Endometrium (tissue), 2 donors: ENCODE measurements at regions not wholly inside any gene's neighbourhood (a gene's known extent, or its start where the extent isn't known, plus 50 kb on each side); places are given as distances from the start of the nearest gene placed in this dataset.

Experiments
- FAIRE-seq: peaks from 2 replicates; lab custom pipeline; 2012; peaks lifted over from hg19 to GRCh38; lab: Jason Lieb, UNC
- donor health status: control.
- donor health status: control.

GRCh38 chr4:171759274-171759673, 53.9 kb upstream of the GALNTL6 start:
- no peak for FAIRE-seq

DNA sequence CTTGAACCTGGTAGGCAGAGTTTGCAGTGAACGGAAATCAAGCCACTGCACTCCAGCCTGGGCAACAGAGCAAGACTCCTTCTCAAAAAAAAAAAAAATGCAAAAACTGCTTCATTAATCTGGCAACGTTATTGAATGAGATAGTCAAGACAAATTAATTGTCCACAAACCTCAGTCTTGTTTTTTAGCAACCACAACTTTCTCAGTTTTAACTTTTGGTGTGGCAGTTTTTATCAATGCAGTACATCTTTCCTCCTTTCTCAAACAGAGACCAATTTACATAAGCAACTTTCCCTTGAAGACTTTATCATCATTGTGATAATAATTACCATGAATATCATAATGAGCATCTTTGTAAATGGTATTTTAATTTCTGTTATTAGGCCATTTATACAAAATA, 61.7 kb upstream of the GALNTL6 start:
- FAIRE-seq: no peak

DNA sequence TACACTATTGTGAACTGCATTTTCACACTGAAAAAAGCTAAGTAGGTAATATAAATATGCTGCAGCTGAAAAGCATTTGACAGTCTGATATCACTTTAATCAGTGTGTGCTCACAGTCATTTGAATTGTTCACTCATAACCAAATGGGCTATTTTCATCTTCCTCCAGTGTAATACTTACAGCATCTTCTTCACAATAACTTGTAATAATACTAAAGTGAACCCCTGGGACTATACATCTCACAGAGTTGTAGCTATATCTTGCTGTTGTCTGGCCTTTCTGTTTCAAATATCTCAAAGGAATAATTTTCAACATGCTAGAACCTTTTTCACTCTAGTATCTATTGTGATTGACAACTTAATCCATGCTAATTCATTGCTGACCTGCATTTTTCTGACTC, 66.8 kb upstream of the GALNTL6 start:
- FAIRE-seq: no peak

- no peak for FAIRE-seq
These were observed 70.8 kb upstream of the GALNTL6 start for GRCh38 chr4:171742436-171742835.

DNA sequence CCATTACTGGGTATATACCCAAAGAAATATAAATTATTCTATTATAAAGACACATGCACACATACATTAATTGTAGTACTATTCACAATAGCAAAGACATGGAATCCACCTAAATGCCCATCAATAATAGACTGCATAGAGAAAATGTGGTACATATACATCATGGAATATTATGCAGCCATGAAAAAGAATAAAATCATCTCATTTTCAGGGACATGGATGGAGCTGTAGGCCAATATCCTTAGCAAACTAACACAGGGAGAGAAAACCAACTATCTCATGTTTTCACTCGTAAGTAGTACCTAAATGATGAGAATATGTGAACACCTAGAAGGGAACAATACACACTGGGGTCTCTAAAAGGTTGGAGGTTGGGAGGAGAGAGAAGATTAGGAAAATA, 86.0 kb upstream of the GALNTL6 start:
- no peak for FAIRE-seq

DNA sequence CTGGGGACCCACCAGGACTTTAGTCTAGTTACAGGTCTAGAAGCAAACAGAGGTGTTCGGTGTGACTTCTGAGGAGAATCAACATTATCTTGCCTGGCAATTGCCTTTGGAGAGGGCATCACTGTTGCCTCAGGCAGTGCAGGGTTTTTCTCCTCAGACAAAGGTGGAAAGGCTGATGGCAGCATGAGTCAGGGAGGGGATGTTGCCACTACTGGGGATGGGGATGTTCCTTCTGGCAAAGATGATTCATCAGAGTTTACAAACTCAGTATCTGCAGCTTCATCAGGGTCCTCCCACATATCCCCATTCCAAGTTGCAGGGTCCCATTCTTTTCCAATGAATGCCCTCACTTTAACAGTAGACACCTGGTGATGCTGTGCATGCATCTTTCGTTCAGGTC, 91.3 kb upstream of the GALNTL6 start:
- FAIRE-seq: no peak

DNA sequence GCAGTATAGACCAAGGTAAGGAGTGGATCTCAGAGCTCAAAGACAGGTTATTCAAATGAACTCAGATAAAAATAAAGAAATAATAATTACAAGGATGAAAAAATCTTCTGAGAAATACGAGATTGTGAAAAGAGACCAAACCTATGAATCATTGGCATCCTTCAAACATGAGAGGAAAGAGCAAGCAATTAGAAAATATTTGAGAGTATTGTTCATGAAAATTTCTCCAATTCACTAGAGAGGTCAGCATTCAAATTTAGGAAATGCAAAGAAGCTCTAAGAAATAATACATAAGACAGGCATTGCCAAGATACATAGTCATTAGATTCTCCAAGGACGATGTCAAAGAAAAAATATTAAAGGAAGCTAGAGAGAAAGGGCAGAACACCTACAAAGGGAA, 93.5 kb upstream of the GALNTL6 start:
- FAIRE-seq: no peak

DNA sequence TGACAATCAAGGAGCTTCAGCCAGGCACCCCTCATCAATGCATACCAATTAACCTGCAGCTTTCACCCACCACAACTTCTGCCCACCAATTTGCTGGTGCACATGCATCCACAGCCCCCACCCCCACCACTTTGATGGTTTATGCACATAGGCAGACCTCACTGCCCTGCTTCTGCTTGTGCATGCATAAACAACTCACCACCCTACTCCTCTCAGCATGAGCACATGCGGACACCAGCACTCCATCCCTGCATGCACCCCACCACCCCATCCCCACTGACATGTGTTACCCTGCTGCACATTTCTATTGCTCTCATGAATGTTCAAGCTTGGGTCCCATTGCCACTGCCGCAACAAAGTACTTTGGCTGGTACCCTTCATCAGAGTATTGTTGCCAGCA, 94.5 kb upstream of the GALNTL6 start:
- FAIRE-seq: no peak

- FAIRE-seq: no peak
These were observed 95.1 kb upstream of the GALNTL6 start for GRCh38 chr4:171718069-171718468.

DNA sequence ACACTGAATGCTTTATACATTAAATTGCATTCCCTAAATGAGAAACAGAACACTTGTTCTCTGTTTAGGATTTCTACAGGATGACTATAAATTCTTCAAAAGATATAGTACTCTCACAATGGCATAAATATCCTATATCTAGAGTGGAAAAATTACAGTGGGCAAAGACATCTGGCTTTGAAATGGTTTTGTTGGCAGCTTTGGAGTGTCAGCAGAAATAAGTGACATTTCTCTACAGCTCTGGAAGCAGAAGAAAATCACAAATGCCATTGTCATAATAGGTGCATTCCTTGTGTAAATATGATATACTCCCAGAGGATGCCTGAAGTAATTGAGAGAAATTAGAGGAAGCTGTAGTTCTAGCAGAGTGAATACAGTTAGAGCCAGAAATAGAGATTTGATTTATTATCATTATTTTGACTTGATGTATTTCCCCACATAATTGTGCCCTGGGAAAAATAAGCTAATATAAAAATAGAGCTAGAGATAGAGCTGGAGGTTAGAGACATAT, 95.9 kb upstream of the GALNTL6 start:
- no peak for FAIRE-seq

DNA sequence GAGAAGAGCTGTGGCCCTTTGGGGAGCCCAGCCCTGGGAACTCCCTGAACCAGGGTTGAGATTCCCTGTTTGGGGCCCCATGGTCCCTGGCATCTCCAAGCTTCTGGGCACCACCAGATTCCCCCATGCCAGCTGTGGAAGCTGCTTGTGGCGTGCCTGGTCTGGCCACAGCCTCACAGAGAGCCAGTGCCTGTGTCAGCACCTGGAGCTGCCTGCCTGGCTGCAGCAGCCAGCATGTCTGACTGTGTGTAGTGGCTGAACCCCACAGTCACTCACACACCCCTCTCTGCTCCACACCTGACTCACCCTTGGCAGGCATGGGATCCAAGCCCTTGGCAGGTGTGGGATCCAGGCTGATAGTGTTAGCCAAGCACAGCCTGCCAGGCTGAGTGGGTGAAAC, 97.2 kb upstream of the GALNTL6 start:
- no peak for FAIRE-seq

- no peak for FAIRE-seq
These were observed 98.3 kb upstream of the GALNTL6 start for GRCh38 chr4:171714791-171715454.

DNA sequence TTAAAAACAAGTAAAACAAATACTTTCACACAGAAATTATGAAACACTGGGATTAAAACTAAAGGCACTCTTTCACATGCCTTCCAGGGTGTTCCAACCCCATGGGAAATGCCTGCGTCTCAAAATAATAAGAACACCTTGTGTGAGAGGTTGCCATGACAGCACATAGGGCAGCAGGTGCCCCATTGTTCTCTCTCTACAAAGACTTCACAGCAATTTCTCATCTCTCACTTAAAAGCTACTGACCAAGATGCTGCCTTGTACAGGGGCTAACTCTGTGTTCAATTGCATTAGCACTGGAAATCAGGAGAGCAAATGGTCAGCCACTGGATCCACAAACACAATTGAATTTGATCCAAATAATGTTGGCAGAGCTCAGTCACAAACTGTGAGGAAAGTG, 102.5 kb upstream of the GALNTL6 start:
- no peak for FAIRE-seq

- FAIRE-seq: no peak
These were observed 136.5 kb upstream of the GALNTL6 start for GRCh38 chr4:171676555-171677215.

- FAIRE-seq: no peak
These were observed 138.4 kb upstream of the GALNTL6 start for GRCh38 chr4:171674781-171675180.

DNA sequence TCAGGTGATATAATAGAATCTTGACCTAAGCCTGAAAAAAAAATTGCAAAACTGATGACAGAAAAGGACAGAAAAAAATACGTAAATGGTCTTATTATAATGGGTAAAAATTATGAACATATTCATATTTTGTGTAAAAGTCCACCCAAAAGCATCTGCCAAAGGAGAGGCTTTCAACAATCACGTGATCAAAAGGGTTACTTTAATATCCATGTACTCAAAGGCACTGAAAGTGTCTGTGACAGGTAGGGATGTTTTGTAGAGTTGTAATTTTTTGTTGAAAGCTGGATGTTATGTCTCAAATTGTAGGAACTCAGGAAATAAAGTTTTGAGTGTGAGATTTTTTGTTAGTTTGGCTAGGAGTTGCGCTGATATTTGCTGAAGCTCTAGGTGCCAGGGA, 144.8 kb upstream of the GALNTL6 start:
- no peak for FAIRE-seq

- no peak for FAIRE-seq
These were observed 145.3 kb upstream of the GALNTL6 start for GRCh38 chr4:171667906-171668305.

DNA sequence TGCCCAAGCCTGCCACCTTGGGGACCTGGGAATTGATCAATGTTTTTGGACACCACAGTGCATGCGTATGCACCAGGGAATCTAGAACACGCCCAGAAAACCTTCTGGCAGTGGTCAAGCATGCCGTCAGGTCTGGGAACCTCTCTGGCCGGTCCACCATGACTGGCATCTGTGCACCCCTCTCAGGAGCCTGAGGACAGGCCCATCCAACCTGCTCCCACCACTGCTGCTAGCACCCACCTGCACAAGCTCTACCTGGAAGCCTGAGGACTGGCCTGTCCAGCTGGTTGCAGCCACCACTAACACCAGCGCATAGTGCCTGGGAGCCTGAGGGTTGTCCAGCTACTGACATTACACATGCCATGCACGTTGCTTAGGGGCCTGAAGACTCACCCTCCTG, 162.1 kb upstream of the GALNTL6 start:
- FAIRE-seq: no peak

DNA sequence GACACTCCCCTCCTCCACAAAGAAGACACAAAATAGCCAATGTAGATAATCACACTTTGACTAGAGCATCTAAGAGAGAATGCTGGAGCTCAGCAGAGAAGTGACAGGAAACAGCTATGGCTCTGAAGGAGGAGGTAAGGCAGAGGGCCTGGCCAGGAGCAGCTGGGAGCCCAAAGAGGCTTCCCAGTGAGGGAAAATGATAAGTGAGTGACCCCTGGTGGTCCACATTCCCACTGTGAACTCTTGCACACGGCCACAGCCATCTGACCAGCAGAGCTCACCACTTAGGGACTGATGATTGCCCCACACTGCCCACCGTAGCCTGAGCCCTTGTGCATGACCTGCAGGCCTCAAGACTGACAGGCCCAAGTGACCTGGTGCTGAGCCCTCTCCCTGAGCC, 162.7 kb upstream of the GALNTL6 start:
- FAIRE-seq: no peak

GRCh38 chr4:171648926-171649325, 164.3 kb upstream of the GALNTL6 start:
- FAIRE-seq: no peak

DNA sequence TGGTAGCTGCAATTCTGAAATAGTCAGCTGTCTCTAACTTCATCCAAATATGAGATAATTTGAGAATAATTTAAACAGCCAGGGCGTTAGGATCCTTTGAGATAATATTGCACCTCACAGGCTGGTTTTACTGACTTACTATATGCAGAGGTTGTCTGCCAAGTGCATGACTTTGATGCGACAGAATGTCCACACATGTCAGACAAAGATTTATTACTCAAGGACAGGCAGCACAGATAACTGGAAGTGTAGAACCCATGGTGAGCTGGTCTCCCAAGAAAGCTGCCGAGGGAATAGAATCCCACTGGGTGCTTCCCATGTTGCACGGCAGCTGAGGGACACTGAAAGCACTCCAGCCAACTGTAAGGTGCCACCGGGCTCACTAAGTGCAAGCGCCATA, 166.2 kb upstream of the GALNTL6 start:
- no peak for FAIRE-seq

DNA sequence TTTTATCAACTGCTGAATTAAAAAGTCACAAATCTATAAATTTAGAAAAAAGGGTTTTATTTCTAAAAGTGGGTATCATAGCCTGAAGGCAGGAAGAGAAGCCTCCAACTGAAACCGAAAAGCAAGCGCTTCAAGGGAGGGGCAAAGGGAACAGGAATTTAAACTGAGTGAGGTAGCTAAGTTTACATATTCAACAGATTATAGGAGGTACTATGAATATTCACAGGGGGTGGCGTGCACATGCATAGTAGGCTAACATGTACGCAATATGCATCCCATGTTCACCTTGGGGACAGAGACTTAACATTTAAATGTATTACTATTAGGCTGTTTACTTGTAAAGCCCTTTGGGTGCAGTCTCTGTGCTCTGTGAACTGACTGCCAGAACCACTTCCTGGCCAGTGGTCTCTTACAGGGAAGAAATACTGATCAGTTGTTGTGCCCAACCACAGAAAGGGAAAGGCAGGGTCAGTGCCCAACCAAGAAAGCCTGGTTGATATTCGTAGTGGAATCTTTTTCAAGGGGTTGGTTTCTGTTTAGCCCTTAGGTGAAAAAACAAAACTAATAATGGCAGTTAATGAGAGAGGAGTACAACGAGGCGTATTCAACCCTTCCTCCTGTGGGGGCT, 168.7 kb upstream of the GALNTL6 start:
- no peak for FAIRE-seq

DNA sequence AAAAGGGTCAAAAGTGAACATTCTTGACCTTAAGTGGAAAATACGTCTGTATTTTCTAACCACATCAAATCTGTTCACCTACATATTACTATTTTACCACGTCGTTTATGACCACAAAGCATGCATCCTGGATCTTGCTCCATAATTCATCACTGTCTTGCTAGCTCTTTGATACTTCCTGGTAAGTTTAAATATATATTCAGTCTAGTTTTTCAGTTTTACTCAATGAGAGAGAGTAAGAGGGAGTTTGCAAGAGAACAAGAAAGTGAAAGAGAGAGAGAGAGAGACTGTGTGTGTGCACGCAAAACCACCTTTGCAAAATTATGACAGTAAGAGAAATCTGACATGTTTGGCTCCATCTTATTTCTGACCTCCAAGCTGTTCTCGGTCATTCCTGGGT, 173.7 kb upstream of the GALNTL6 start:
- no peak for FAIRE-seq

- no peak for FAIRE-seq
These were observed 176.6 kb upstream of the GALNTL6 start for GRCh38 chr4:171636606-171637005.
